ENCODE measurements at regions not wholly inside any gene's neighbourhood (a gene's known extent, or its start where the extent isn't known, plus 50 kb on each side); places are given as distances from the start of the nearest gene placed in this dataset.

DNA sequence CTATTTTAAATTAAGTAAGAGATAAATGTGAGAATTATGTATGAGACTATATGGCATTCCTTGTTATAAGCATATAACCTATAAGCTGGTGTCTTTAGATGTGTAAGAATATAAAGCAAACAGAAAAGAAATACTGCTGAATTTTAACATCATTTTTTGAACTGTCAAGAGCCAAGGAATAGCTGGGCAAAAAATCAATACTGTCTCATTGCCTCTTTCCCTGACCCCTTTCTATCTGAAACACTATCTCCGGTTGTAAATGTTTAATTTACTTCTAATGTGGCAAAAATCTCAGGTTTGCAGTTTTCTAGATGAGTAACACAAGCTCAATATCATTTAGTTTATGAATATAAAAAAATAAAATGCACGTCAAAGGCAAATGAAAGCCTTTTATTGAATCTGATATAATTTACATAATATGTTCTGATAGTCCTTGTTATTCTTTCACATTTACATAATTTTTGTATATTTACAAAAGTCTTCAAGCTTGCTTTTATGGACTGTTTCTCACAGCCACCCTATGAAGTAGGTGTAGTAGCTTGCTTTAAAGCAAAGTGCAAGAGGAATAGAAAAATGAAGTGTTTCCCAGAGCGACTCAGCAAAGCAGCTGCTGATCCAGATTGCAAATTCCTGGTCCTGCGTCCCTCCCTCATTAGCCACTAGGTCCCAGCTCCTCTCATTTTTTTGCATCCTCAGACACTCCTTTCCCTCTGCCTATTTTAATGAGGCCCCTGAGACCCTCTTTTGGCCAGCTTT is 188.2 kb upstream of the RFC3 start:
- POLR2A ChIA-PET, result no interaction called here
- H3K4me3 ChIP-seq (ENCODE audit: control insufficient read depth in 1 of 7, extremely low read depth in 1 of 7, insufficient read depth in 4 of 7, low read depth in 2 of 7, low read length in 6 of 7), result no peak overlapping the region
- CTCF ChIA-PET, result no interaction called here
- DNase-seq, result no peak
- H3K27ac ChIP-seq (ENCODE audit: insufficient read depth in 1 of 2, low read depth in 1 of 2, low read length in 2 of 2, poor library complexity in 1 of 2, severe bottlenecking in 2 of 2), result no peak overlapping the region
- H3K27me3 ChIP-seq (replicated peaks in 2 of 5; ENCODE audit: control insufficient read depth in 4 of 5, insufficient read depth in 5 of 5, low read length in 4 of 5), result no peaks in the 10 kb centered on the region
- no peaks in the 10 kb centered on the region for H3K9me3 ChIP-seq (ENCODE audit: control extremely low read depth in 1 of 5, control insufficient read depth in 4 of 5, insufficient read depth in 2 of 5, low read depth in 1 of 5, low read length in 4 of 5)
- H3K4me1 ChIP-seq (ENCODE audit: control extremely low read depth in 1 of 4, control insufficient read depth in 4 of 4, insufficient read depth in 4 of 4, low read length in 3 of 4), result no peaks in the 10 kb centered on the region
- WGBS (ENCODE audit: insufficient coverage), result 71% methylated on average over 2 of the region's 4 CpGs
- no peaks in the 10 kb centered on the region for H3K36me3 ChIP-seq (ENCODE audit: control insufficient read depth in 4 of 4, insufficient read depth in 4 of 4, low read length in 3 of 4)

DNA sequence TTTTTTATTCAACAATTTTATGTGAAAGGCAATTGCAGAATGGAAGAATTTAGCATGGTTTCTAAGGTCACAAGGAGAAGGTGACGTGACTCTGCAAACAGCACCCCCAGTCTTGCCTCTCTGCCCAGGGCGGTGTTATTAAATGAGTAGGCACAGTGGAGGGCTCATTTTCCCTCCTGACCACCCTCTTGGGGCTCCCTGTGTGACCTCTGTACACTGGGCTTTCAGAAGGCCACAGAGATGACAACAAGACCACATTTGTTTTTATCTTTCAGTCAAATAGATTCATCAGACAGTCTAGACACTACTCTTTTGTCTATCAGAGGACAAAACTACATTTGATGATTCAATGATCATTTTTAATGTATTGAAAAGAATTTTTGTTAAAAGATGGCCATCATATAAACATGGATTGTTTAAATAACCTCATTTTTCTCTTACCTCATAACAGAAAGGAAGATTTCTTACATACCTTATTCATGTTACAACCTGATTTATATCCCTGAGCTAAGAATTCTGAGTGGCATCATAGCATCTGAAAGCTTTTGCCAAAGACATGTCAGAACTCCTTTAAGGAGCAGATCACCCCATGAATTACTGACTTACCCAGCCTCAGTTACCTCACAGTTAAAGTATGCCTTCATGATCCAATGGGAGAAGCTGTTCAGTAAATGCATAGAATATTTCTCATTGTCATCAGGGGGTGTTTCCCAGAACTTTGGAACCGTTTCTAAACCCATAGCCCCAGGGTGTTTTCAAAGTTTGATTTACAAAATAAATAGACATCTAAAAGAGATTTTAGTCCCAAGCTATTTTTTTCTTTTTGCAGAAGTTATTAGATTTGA is 184.0 kb upstream of the RFC3 start:
- no peak overlapping the region for H3K4me3 ChIP-seq (ENCODE audit: control insufficient read depth in 1 of 7, extremely low read depth in 1 of 7, insufficient read depth in 4 of 7, low read depth in 2 of 7, low read length in 6 of 7)
- no peaks in the 10 kb centered on the region for H3K27me3 ChIP-seq (replicated peaks in 2 of 5; ENCODE audit: control insufficient read depth in 4 of 5, insufficient read depth in 5 of 5, low read length in 4 of 5)
- ChIA-PET CTCF (interaction anchor here (1.6 kb wide), 1 partner anchor 10 kb away, joined by 3 read pairs; no protein-coding TSS in a partner anchor), POLR2A (no interaction called here)
- H3K4me1 ChIP-seq (ENCODE audit: control extremely low read depth in 1 of 4, control insufficient read depth in 4 of 4, insufficient read depth in 4 of 4, low read length in 3 of 4), result no peaks in the 10 kb centered on the region
- no peaks in the 10 kb centered on the region for H3K36me3 ChIP-seq (ENCODE audit: control insufficient read depth in 4 of 4, insufficient read depth in 4 of 4, low read length in 3 of 4)
- WGBS (ENCODE audit: insufficient coverage), result 94% methylated on average over 2 of the region's 3 CpGs
- no peaks in the 10 kb centered on the region for H3K9me3 ChIP-seq (ENCODE audit: control extremely low read depth in 1 of 5, control insufficient read depth in 4 of 5, insufficient read depth in 2 of 5, low read depth in 1 of 5, low read length in 4 of 5)
- H3K27ac ChIP-seq (ENCODE audit: insufficient read depth in 1 of 2, low read depth in 1 of 2, low read length in 2 of 2, poor library complexity in 1 of 2, severe bottlenecking in 2 of 2), result no peak overlapping the region
- no peak for DNase-seq

DNA sequence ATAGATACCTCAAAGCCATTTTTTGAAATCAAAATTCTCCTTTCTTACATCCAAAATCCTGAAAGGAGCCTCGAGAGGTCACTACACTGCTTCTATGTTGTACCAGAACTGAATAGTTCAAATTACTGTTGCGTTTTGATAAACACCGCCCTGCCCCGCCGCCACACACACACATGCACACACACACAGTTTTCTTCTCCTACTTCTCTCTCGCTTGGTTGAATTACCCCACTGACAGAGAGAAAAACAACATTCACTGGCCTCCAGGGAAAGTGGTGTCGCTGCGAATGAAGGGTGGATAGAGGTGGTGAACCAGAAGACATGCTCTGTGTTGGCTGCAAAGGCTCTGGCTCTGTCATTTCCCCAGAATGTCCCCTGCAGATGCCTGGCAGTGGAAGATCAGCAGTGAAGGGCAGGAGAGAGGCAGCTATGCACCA is 183.4 kb upstream of the RFC3 start:
- POLR2A ChIA-PET, result no interaction called here
- Histone ChIP-seq H3K27me3 (replicated peaks in 2 of 5; ENCODE audit: control insufficient read depth in 4 of 5, insufficient read depth in 5 of 5, low read length in 4 of 5) (no peaks in the 10 kb centered on the region), H3K9me3 (ENCODE audit: control extremely low read depth in 1 of 5, control insufficient read depth in 4 of 5, insufficient read depth in 2 of 5, low read depth in 1 of 5, low read length in 4 of 5) (no peaks in the 10 kb centered on the region), H3K4me1 (ENCODE audit: control extremely low read depth in 1 of 4, control insufficient read depth in 4 of 4, insufficient read depth in 4 of 4, low read length in 3 of 4) (no peaks in the 10 kb centered on the region), H3K4me3 (ENCODE audit: control insufficient read depth in 1 of 7, extremely low read depth in 1 of 7, insufficient read depth in 4 of 7, low read depth in 2 of 7, low read length in 6 of 7) (no peak overlapping the region), H3K36me3 (ENCODE audit: control insufficient read depth in 4 of 4, insufficient read depth in 4 of 4, low read length in 3 of 4) (no peaks in the 10 kb centered on the region), H3K27ac (ENCODE audit: insufficient read depth in 1 of 2, low read depth in 1 of 2, low read length in 2 of 2, poor library complexity in 1 of 2, severe bottlenecking in 2 of 2) (no peak overlapping the region)
- WGBS (ENCODE audit: insufficient coverage), result 100% methylated on average over 6 of the region's 8 CpGs
- DNase-seq, result no peak
- CTCF ChIA-PET, result interaction anchor here (1.6 kb wide), 1 partner anchor 10 kb away, joined by 3 read pairs; no protein-coding TSS in a partner anchor

GRCh38 chr13:33636243-33636642 is 181.7 kb upstream of the RFC3 start:
- Histone ChIP-seq H3K4me1 (ENCODE audit: control extremely low read depth in 1 of 4, control insufficient read depth in 4 of 4, insufficient read depth in 4 of 4, low read length in 3 of 4) (no peaks in the 10 kb centered on the region), H3K36me3 (ENCODE audit: control insufficient read depth in 4 of 4, insufficient read depth in 4 of 4, low read length in 3 of 4) (no peaks in the 10 kb centered on the region), H3K27me3 (replicated peaks in 2 of 5; ENCODE audit: control insufficient read depth in 4 of 5, insufficient read depth in 5 of 5, low read length in 4 of 5) (no peaks in the 10 kb centered on the region), H3K4me3 (ENCODE audit: control insufficient read depth in 1 of 7, extremely low read depth in 1 of 7, insufficient read depth in 4 of 7, low read depth in 2 of 7, low read length in 6 of 7) (no peak overlapping the region), H3K9me3 (ENCODE audit: control extremely low read depth in 1 of 5, control insufficient read depth in 4 of 5, insufficient read depth in 2 of 5, low read depth in 1 of 5, low read length in 4 of 5) (no peaks in the 10 kb centered on the region), H3K27ac (ENCODE audit: insufficient read depth in 1 of 2, low read depth in 1 of 2, low read length in 2 of 2, poor library complexity in 1 of 2, severe bottlenecking in 2 of 2) (no peak overlapping the region)
- no peak for DNase-seq
- CTCF ChIA-PET, result interaction anchor here (1.2 kb wide), 1 partner anchor 88 kb away, joined by 3 read pairs; no protein-coding TSS in a partner anchor
- 100% methylated on average over 2 of the region's 5 CpGs for WGBS (ENCODE audit: insufficient coverage)
- POLR2A ChIA-PET, result no interaction called here

DNA sequence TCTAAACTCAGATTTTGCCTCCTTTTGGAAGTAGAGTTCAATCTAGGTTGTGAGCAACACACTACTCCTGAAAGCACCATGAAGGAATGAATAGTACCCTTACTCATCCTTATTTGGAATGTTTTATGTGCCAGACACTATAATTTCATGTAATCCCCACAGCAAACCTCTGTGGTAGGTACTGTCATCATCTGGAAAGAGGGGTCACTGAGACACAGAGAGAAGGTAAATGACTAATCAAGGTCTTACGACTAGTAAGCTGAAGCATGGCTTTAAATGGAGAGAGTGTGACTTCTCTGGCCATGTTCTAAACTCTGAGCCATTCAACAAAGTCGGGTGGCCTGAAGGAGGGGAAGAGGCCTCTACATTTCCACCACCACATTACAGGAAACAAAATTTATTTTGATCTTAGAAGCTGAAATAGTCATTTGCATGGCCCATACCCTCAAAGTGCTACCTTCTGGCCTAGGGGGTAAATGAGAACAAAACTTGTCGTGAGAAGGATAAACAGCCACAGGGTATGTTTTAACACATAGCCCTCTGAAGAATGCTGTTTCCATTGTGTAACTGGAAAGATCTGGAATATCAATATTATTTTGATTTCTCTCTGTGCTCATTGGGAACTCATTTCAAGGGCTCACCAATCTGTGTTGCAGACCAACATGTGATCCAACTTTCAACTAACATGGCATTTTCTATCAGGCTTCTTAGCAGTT is 180.8 kb upstream of the RFC3 start:
- H3K4me3 ChIP-seq (ENCODE audit: control insufficient read depth in 1 of 7, extremely low read depth in 1 of 7, insufficient read depth in 4 of 7, low read depth in 2 of 7, low read length in 6 of 7), result no peak overlapping the region
- ChIA-PET POLR2A (no interaction called here), CTCF (interaction anchor here (1.2 kb wide), 1 partner anchor 87 kb away, joined by 3 read pairs; no protein-coding TSS in a partner anchor)
- no peaks in the 10 kb centered on the region for H3K36me3 ChIP-seq (ENCODE audit: control insufficient read depth in 4 of 4, insufficient read depth in 4 of 4, low read length in 3 of 4)
- H3K27ac ChIP-seq (ENCODE audit: insufficient read depth in 1 of 2, low read depth in 1 of 2, low read length in 2 of 2, poor library complexity in 1 of 2, severe bottlenecking in 2 of 2), result no peak overlapping the region
- no peaks in the 10 kb centered on the region for H3K27me3 ChIP-seq (replicated peaks in 2 of 5; ENCODE audit: control insufficient read depth in 4 of 5, insufficient read depth in 5 of 5, low read length in 4 of 5)
- no peaks in the 10 kb centered on the region for H3K9me3 ChIP-seq (ENCODE audit: control extremely low read depth in 1 of 5, control insufficient read depth in 4 of 5, insufficient read depth in 2 of 5, low read depth in 1 of 5, low read length in 4 of 5)
- no peaks in the 10 kb centered on the region for H3K4me1 ChIP-seq (ENCODE audit: control extremely low read depth in 1 of 4, control insufficient read depth in 4 of 4, insufficient read depth in 4 of 4, low read length in 3 of 4)
- DNase-seq, result no peak
- WGBS (ENCODE audit: insufficient coverage), result 100% methylated on average over 1 of the region's 3 CpGs

DNA sequence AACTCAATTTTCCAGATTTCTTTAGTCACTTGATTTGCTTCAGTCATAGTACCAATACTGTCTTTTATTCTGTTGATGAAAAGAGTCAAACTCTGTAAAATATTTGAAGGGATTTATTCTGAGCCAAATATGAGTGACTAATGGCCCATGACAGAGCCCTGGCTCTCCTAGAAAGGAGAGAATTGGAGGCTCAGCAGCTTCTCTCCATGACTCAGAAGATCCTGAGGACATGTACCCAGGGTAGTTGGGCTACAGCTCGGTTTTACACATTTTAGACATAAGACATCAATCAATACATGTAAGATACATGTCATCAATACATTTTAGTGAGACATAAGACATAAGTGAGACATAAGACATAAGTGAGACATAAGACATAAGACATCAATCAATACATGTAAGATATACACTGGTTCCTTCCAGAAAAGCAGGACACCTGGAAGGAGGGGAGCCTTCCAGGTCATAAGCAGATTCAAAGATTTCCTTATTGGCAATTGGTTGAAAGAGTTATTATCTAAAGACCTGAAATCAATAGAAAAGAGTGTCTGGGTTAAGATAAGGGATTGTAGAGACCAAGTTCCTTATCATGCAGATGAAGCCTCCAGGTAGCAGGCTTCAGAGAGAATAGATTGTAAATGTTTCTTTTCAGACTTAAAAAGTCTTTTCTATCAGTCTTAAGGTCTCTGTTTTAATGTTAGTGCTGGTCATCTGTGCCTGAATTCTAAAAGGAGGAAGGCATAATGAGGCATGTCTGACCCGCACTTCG is 179.8 kb upstream of the RFC3 start:
- no peak for DNase-seq
- Histone ChIP-seq H3K9me3 (ENCODE audit: control extremely low read depth in 1 of 5, control insufficient read depth in 4 of 5, insufficient read depth in 2 of 5, low read depth in 1 of 5, low read length in 4 of 5) (no peaks in the 10 kb centered on the region), H3K4me1 (ENCODE audit: control extremely low read depth in 1 of 4, control insufficient read depth in 4 of 4, insufficient read depth in 4 of 4, low read length in 3 of 4) (no peaks in the 10 kb centered on the region), H3K27me3 (replicated peaks in 2 of 5; ENCODE audit: control insufficient read depth in 4 of 5, insufficient read depth in 5 of 5, low read length in 4 of 5) (no peaks in the 10 kb centered on the region), H3K36me3 (ENCODE audit: control insufficient read depth in 4 of 4, insufficient read depth in 4 of 4, low read length in 3 of 4) (no peaks in the 10 kb centered on the region), H3K27ac (ENCODE audit: insufficient read depth in 1 of 2, low read depth in 1 of 2, low read length in 2 of 2, poor library complexity in 1 of 2, severe bottlenecking in 2 of 2) (no peak overlapping the region), H3K4me3 (ENCODE audit: control insufficient read depth in 1 of 7, extremely low read depth in 1 of 7, insufficient read depth in 4 of 7, low read depth in 2 of 7, low read length in 6 of 7) (no peak overlapping the region)
- whole genome bisulfite sequencing (ENCODE audit: insufficient coverage), result 100% methylated on average over 2 of the region's 3 CpGs
- POLR2A ChIA-PET, result no interaction called here
- CTCF ChIA-PET, result no interaction called here
